Vagina (tissue), 2 donors: ENCODE measurements at regions not wholly inside any gene's neighbourhood (a gene's known extent, or its start where the extent isn't known, plus 50 kb on each side); places are given as distances from the start of the nearest gene placed in this dataset.

Experiments
- CTCF ChIP-seq, 3 experiments: fragments of 450-650 bp in 2 of 3; fragments of 200-600 bp in 1 of 3; sonication (generic) in 1 of 3; IDR thresholded peaks; one replicate each; pipeline ENCODE4 v1.5.1; 2017 to 2019; ENCODE audit warnings: antibody characterized with exemption in 3 of 3, mild to moderate bottlenecking in 2 of 3, moderate library complexity in 2 of 3
- POLR2A ChIP-seq, 2 donors: fragments of 450-650 bp; IDR thresholded peaks; one replicate each; pipeline ENCODE4 v1.6.1; 2017; ENCODE audit warnings: antibody characterized with exemption in 2 of 2, mild to moderate bottlenecking in 2 of 2, moderate library complexity in 2 of 2
- POLR2AphosphoS5 ChIP-seq, 2 donors: sonication (generic); formaldehyde crosslinking; IDR thresholded peaks; one replicate each; pipeline ENCODE4 v1.9.0; 2017; ENCODE audit warnings: antibody characterized with exemption in 2 of 2, mild to moderate bottlenecking in 2 of 2, low read depth in 1 of 2; ENCODE audit not compliant: insufficient read depth in 1 of 2

DNA sequence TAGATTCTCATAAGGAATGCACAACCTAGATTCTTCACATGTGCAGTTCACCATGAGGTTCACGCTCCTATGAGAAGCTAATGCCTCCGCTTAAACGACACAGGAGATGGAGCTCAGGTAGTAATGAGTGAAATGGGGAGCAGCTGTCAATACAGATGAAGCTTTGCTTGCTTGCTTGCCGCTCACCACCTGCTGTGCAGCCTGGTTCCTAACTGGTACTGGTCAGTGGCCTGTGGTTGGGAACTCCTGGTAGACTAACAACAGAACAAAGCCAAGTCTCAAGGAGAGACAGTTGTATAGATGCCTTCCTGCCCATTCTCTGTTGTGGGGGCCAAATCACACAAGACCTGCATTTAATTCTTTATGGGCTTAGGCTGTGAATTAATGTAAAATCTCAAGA is 449.2 kb upstream of the TNP1 start:
- TF ChIP-seq CTCF (IDR thresholded peaks at IDR 0.05) (no peak), POLR2A (IDR thresholded peaks at IDR 0.05) (no peak), POLR2AphosphoS5 (IDR thresholded peaks at IDR 0.05; ENCODE audit: insufficient read depth in 1 of 2, low read depth in 1 of 2) (no peak)
